Left forelimb (tissue), 1 donor: ENCODE measurements at regions not wholly inside any gene's neighbourhood (a gene's known extent, or its start where the extent isn't known, plus 50 kb on each side); places are given as distances from the start of the nearest gene placed in this dataset.

Experiments used
- DNase-seq: peaks from one replicate; pipeline ENCODE4 v3.0.0-alpha.2; 2018; ENCODE audit warnings: low spot score

DNA sequence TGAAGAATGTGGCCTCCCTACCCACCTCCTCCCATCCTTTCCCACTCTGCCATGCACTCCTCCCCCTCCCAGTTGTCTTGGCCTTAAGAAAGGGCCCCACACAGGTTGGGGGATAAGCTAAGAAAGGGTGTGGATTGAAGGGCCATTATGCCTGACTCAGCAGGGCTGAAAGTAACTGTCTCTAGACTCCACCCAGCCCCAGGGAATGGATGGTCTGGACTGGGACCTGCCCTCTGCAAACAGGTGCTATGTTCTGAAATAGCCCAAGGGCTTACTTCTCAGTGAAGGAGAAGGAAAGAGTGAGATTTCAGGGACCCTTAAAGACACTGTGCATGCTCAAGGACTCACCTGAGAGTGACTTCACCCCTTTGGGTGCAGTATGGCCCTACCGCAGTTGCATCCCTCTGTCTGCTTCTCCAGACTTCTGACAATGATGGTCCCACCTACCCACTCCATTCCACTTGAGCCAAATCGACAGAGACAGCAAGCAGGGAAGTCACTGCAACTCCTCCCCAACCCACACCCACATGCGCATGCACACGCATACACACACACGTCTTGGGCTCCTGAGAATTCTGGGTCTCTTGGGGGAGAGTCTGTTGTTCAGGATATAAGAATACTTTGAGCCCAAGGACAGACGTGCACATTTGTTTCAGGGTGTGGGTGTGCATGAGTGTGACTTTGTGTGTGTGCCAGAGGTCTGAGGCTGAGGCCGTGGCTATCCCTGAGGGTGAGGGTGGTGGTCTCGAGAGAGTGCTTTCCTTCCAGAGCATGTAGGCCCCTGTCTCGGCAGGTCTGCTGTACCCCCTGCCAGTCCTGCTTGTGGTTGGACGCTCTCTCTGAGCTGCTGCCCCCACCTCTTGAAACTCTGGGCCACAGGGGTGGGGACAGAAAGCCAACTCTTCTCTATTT, 231.9 kb downstream of the PTPRU start:
- no peak for DNase-seq

DNA sequence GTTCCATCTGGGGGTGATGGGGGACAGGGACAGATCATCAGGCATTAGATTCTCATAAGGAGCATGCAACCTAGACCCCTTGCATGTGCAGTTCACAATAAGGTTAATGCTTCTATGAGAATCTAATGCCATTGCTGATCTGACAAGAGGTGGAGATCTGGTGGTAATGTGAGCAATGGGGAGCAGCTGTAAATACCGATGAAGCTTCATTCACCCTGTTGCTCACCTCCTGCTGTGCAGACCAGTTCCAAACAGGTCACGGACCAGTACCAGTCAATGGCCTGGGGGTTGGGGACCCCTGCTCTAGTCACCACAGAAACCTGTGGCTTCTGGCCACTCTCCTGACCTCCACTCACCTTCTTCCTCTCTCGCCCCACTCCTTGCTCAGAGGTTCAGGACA, 229.9 kb downstream of the PTPRU start:
- no peak for DNase-seq

DNA sequence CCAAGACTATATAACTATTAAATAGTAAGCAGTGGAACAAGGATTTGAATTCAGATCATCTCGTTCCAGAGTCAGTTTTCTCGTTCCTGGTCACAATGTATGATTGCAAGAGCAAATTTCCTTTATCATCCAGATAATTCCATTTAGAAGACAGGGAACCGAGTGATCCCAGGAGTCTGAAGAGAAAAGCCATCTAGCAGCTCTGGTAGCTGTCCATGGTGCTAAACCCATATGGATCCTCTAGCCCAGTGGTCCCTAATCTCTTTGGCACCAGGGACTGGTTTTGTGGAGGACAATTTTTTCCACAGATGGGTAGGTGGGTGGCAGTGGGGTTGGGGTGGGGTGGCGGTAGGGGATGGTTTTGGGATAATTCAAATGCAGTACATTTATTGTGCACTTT, 229.4 kb downstream of the PTPRU start:
- DNase-seq = no peak

DNA sequence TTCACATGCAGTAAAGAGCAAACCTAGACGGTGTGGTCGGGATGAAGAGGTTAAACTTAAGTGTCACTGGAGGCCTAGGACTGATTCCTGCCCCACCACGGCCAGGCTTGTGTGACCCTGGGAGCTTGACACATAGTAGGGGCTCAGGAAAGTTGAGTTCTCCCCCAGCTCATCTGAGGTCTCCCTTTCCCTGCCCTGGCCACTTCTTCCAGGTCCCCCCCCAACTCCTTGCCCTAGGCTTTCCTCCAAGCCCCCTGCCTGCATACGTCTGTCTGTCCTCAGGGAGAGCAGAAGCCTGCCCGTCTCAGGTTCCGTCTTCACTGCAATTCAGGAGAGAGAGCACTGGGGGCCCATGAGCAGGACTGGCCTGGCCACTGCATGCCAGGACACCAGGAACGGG, 225.8 kb downstream of the PTPRU start:
- no peak for DNase-seq

DNA sequence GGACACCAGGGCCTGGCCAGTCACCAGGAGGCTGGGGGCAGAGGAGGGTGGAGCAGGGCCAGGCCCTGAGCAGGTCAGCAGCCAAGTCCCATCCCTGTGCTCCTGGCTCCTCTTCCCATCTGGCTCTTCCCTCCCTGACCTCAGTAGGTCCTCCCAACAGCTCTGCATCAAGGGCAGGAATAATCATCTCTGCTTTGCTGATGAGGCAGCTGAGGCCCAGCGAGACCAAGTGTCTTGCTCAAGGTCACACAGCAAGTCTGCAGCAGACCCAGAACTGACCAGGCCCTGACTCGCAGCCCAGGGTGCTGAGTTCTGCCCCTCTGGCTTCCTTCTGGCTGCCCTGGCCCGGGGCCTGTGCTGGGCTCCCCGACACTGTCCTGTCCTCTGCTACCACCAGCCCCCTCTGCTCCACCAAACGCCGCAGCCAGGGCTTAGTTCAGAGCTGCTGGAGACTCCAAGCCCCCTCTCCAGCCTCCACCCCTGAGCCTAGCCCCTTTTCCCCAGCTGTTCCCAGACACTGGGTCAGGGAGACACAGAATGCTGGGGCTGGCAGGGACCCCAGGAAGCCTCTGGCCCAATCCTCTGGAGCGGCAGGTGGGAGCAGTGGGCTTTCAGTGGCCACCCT, 224.9 kb downstream of the PTPRU start:
- DNase-seq = no peak

DNA sequence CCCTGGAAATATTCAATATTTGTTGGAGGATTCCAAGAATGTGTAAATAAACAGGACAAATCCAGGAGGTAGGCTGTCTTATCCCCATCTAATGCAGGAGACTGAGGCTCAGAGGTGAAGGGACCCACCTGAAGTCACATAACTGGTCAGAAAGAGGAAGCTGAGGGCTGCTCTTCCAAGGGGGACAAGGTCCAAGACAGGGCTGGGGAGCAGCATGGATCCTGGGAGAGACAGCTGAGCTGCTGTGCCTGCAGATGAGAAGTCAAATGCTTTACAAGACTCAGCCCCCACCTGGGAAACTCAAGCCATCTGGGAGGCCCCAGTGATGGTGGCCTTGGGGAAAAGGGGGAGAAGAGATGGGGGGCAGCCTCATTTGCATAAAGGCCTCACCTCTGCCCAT, 224.4 kb downstream of the PTPRU start:
- DNase-seq = no peak

DNA sequence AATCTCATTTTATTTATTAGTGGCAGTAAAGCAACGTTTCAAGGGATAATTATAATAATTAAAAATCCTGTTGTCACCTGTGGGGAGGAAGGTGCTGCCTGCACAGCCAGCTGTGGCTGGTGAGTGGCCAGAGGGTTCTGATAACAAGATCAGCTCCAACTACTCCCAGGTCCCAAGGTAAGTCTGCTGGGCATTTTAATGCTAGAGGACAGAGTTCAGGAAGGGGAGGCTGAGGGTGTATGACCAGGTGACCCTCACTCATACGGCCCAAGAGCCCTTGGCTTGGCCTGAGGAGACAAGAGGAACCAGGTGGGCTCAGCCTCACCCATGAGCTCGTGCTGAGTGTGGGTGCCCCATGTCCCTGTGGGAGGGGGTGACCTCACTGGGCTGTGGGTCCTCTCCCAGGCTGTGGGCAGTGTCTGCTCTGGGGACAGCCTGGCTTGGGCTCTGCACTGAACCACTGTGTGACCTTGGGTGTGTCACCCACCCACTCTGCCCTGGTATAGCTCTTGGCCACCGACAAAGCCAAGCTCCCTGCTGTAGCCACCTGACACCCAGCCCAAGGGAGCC, 223.8 kb downstream of the PTPRU start:
- no peak for DNase-seq

DNA sequence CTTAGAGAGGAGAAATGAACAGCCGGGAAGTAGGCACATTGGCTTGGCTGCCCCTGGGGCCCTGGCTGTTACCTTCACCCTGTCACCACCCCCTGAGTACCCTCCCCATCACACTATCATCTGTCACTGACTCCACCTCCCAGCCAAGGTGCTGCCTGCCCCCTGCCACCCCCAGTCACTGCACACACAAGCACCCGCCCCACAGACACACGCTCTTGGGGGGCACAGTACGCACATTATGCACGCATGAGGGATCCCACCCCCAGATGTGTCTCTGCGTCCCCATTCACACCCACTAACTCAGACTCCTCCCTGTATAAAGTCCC, 223.3 kb downstream of the PTPRU start:
- no peak for DNase-seq

DNA sequence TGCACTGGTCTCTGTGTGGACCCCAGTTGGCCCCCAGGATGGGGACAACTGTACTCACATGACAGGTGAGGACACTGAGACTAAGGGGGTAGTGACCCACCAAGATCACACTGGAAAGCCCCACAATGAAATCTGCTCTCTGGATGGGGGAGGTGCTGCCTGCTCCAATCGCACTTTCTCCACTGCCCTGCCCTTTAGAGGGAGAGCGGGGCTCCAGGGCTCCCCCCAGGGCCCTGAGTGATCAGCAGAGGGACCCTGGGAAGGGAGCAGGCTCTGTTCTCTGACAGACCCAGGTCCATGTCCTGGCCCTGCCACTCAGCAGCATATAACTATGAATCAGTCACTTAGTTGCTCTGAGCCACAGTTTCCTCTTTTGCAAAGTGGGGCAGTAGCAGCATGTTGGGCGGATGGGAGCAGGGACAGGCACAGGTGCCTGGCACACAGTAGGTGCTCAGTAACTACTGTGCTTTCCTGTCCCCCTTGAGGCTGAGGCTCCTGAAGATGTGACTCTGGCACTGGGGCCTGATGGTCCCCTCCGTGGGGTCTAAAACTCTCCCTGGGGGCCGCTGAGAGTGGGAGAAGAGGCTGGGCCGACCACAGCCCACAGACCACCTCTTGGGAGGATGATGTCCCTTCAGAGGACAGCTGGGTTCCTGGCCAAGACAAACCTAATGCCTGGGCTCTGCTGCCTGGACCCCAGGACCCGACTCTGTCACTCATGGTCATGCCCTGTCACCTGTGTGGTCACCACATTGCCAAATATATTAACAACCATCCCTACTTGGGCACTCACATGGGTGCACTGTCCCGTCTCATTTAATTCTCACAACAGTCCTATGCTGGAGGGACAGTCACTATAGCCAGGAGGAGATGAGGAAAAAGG, 222.7 kb downstream of the PTPRU start:
- no peak for DNase-seq

DNA sequence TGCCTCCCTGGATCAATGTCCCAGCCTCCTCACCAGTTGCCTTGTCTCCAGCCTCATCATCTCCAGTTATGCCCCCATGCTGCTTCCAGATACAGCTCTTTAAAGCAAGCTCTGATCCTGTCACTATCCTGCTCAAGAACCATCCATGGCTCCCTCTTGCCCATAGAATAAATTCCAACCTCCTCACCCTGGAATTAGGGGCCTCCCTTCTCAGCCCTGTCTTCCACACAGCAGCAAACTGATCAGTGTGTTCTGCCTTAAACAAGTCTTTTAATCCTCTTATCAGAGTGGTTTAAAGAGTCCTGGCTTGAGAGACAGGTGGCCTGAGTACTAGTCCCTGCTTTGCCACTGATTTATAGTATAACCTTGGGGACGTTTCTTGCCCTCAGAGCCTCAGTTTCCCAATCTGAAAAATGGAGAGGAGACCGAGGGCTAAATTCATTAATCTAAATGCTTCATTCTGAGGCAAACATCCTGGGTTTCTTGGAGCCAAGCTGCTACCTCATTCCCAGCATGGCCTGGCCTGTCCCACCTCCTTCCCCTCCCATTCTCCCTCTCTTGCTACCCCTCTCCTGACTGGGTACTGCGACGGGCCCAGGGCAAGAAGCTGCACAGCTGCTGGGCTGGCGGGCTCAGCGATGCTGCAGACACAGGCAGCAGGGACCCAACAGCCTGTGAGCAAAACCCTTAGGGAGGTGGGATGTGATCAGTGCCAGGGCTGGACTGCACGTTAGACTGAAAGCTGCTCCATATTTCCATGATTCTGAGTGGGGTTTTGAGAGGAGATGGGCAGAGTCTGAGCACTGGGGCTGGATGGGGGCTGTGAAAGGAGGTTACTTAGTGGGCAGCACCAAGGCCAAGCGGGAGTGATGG, 221.4 kb downstream of the PTPRU start:
- peak; percentile 49 for DNase-seq

DNA sequence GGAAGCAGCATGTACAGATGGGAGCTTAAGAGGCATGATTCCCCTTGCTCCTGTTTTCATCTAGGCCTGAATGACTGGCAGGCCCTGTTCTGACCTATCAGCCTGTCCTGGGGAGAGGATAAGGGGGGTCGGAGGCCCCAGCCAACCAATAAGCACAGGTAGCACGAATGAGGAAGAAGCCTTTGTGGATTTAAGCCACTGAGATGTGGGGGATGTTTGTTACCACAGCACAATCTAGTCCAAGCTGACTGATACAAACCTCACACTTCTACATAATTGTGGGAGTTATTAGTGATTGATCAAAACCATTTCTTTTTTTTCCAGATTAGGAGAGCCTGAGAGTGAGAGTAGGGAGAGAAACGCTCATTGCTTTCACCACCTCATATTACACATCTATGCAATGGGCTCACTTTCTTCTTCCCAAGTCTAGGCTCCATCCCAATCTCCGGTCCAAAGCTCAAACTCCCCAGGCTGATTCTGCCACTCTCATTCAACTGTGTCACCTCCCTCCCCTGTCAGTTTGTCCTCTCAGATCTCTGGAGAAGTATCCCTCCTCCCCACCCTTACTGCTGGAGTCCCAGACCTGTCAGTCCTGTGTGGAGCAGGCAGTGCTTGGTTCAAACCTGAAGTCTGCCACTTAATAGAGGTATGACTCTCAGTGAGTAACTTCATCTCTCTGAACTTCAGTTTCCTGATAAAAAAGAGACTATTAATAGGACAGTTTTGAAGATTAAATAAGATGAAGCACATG, 220.5 kb downstream of the PTPRU start:
- DNase-seq = peak; percentile 55

DNA sequence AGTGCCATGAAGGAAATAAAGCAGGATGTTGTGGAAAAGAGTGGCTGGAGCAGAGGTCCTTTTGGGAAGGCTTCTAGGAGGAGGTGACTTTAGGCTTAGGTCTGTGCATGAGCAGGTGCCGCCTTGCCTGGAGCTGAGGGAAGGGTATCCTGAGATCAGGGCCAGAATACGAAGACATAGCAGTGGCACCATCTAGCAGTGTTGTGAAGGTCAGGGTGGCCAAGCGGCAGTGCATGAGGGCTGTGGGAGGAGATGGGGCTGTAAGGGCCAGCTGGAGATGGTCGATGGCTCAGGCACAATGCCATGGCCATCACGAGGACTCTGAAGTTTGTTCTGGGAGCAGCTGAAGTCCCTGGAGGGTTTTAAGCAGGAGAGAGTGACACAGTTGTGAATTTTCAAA, 219.5 kb downstream of the PTPRU start:
- DNase-seq = no peak

DNA sequence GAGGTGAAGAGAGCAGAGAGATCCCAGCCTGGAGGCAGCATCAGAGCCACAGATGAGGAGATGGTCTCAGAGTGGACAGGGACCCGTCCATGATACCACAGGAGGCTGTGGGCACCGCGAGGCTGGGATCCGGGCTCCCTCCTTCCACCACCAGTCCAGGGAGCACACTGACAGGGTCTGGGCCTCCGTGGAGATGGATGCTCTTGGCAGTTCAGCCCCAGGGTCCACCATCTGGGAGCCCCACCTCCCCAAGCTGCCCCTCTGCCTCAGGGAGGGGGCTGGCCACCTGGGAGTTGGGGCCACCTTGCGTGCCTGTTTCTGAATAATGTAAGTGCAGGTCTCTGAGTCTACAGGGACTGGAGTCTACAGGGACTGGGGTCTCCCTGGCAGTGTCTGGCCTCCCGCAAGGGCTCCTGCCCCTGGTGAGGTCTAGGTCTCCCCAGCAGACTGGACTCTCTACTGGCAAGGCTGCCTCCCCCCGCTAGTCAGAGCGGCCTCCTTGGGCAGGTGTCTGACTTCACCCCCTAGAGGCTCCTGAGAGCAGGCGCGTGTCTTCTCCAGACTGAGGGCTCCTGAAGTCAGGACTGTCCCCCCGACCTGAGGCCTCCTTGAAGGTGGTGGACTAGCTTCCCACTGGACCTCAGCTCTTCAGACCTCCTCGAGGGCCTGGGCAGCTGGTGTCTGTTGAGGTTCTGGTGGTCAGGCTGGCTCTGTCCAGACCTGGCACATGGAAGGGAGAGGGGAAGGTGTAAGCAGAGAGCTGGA, 218.5 kb downstream of the PTPRU start:
- DNase-seq = no peak

DNA sequence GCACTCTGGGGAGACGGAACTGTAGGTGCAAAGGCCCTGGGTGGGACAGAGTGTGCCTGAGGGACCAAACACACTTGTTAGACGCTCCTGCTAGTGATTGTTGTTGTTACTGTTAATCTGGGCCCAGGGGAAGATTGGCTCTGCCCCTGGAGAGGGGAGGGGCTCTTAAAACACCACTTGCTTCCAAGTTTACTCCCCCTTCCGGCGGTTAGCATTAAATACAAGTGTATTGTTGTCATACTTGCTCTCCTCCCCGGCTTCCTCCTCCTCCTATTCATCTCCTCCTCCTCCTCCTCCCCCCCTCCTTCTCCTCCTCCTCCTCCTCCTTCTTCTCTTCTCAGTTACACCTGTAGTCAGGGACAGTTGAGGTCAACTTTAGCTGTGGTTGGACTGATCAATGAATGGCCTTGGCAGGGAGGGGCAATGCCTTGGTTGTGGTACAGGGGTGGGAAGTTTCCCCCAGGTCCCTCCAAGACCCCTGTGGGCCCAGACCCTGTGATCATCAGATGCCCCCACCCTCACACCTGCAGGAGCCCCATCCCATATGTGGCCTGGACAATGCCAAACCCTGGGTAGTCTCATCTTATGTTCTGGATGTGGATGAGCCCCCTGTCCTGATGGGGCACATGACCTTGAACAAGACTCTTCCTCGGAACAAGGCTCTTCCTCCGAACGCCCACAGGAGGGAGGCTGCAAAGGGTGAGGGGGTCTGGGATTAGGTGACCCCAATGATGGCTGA, 217.3 kb downstream of the PTPRU start:
- DNase-seq = no peak

DNA sequence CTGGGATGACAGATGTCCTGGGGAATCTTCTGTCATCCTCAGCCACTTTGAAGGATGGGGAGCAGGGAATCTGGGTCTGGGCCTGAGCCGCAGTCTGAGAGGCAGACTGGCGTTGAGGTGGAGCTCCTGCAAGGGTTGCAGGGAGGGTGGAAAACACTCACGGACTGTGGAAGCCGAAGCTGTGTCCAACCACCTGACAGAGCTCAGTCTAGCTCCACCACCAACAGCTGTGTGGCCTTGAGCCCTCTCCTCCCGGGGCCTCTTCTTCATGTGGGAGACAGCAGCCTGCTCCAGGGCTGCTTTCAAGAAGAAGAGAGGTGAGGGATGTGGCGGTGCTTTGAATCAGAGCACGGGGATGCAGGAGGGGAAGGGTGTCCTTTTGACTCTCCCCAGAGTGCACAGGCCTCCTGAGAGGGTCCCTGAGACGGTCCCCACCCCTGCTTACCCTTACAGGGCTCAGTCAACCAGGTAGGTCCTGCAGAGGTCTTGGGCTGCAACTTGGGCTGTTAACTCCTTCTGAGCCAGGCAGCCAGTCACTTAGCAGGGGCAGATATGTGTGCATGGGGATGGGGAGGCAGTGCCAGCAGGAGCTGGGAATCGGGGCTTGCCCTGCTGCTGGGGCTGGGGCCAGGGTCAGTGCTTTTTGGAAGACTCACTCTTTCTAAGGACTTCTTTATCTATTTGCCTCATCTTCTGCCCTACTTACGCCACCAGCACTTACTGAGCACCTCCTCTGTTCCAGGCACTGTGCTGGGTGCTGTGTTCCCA, 216.3 kb downstream of the PTPRU start:
- no peak for DNase-seq

DNA sequence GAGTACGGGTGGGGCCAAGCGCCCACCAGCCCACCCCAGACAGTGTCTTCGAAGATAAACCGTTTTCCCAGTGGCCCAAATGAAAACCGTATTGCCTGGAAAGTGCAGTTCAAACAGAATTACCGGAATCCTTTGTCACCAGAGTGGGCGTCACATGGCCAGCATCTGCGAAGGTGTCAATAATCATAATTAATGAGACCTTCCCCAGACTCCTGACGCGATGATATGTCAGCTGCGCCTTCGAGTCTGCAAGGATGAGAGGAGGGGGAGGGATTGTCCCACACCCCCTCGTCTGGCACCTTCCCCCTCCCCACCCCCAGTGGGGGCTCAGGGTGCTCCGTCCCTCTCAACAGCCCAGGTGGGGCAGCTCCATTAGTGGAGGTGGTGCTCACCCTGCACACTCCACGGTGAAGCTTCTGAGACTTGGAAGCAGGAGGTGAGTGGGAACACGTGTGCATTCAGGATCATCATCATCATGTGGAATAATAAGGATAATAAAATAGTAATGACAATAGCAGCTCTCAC, 215.1 kb downstream of the PTPRU start:
- no peak for DNase-seq

DNA sequence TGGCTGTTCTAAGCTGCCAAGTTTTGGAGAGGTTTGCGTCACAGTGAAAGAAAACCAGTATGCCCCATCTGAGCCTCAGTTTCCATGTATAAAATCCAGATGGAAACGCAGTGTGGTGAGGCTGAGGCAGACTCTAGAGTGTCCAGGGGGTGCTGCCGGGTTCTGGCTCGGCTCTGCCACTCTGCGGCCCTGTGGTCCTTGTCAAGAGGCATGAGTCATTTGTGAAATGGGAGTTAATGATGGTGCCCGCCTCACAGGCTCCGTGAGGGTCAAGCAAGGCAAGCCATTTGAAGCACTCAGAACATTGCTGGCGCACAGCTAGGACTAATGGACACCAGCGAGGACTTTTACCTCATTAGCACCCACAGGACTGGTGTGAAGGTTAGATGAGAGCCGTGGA, 214.3 kb downstream of the PTPRU start:
- DNase-seq = no peak
